ENCODE measurements at regions not wholly inside any gene's neighbourhood (a gene's known extent, or its start where the extent isn't known, plus 50 kb on each side); places are given as distances from the start of the nearest gene placed in this dataset.

DNA sequence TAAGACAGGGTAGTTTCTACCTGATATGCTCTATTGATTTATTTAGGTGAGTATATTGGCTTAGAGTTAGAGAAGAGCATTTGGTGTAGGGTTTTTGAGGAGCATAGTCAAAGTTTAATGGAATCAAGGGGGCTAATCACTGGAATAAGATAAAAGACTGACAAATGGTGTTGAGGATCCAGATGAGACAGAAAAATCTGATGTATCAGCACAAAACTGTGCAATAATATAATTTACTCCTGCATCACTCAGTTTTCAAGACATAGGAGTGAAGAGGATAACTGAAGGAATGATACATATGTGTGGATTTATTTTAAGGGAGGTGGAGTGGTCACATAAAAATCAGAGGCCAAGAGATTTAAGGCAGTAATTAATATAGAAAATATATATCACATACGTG, 339.2 kb downstream of the NYAP2 start:
- TF ChIP-seq, protein P1, sequence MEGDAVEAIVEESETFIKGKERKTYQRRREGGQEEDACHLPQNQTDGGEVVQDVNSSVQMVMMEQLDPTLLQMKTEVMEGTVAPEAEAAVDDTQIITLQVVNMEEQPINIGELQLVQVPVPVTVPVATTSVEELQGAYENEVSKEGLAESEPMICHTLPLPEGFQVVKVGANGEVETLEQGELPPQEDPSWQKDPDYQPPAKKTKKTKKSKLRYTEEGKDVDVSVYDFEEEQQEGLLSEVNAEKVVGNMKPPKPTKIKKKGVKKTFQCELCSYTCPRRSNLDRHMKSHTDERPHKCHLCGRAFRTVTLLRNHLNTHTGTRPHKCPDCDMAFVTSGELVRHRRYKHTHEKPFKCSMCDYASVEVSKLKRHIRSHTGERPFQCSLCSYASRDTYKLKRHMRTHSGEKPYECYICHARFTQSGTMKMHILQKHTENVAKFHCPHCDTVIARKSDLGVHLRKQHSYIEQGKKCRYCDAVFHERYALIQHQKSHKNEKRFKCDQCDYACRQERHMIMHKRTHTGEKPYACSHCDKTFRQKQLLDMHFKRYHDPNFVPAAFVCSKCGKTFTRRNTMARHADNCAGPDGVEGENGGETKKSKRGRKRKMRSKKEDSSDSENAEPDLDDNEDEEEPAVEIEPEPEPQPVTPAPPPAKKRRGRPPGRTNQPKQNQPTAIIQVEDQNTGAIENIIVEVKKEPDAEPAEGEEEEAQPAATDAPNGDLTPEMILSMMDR (IDR thresholded peaks at IDR 0.05) = no peak
- TF ChIP-seq POLR2AphosphoS5 (IDR thresholded peaks at IDR 0.05) = no peak
- no peak for TF ChIP-seq EP300 (IDR thresholded peaks at IDR 0.05)
